Myocyte (in vitro differentiated cells): ENCODE measurements at regions not wholly inside any gene's neighbourhood (a gene's known extent, or its start where the extent isn't known, plus 50 kb on each side); places are given as distances from the start of the nearest gene placed in this dataset.
"Not testable (repeated sequence)": the region's sequence is repeated elsewhere in the genome, so short reads cannot be mapped to it uniquely, and the experiment has no call there.

Experiments used
- DNase-seq: peaks from one replicate; pipeline ENCODE4 v3.0.0-alpha.2; 2012; ENCODE audit warnings: low read depth

GRCh38 chr2:53610260-53610659 lies 157.3 kb upstream of the CHAC2 start:
- no peak for DNase-seq

GRCh38 chr2:53609551-53609950 lies 158.1 kb upstream of the CHAC2 start:
- no peak for DNase-seq

- no peak for DNase-seq
Observed at GRCh38 chr2:53608293-53608692, 159.3 kb upstream of the CHAC2 start.

- DNase-seq, result peak; percentile 28
Observed at GRCh38 chr2:53600815-53601214, 166.8 kb upstream of the CHAC2 start.

- DNase-seq, result not testable (repeated sequence)
Observed at GRCh38 chr2:53586733-53587612, 180.6 kb upstream of the CHAC2 start.

GRCh38 chr2:53584986-53585385 lies 182.6 kb upstream of the CHAC2 start:
- no peak for DNase-seq

GRCh38 chr2:53583583-53583982 lies 184.0 kb upstream of the CHAC2 start:
- DNase-seq, result no peak

- DNase-seq, result no peak
Observed at GRCh38 chr2:53582556-53582955, 185.0 kb upstream of the CHAC2 start.

GRCh38 chr2:53576166-53576565 lies 191.4 kb upstream of the CHAC2 start:
- peak; percentile 9 for DNase-seq

GRCh38 chr2:53575721-53576124 lies 191.9 kb upstream of the CHAC2 start:
- DNase-seq, result no peak

- no peak for DNase-seq
Observed at GRCh38 chr2:53572696-53573095, 194.9 kb upstream of the CHAC2 start.

GRCh38 chr2:53569957-53570727 lies 197.5 kb upstream of the CHAC2 start:
- no peak for DNase-seq

- peak; percentile 17 for DNase-seq
Observed at GRCh38 chr2:53568469-53568868, 199.1 kb upstream of the CHAC2 start.

GRCh38 chr2:53567073-53567472 lies 200.5 kb upstream of the CHAC2 start:
- no peak for DNase-seq

GRCh38 chr2:53562407-53562806 lies 205.2 kb upstream of the CHAC2 start:
- no peak for DNase-seq

GRCh38 chr2:53561155-53561554 lies 206.4 kb upstream of the CHAC2 start:
- DNase-seq, result no peak

- no peak for DNase-seq
Observed at GRCh38 chr2:53559302-53559966, 208.2 kb upstream of the CHAC2 start.

GRCh38 chr2:53558867-53559266 lies 208.7 kb upstream of the CHAC2 start:
- DNase-seq, result no peak

- no peak for DNase-seq
Observed at GRCh38 chr2:53549497-53549896, 218.1 kb upstream of the CHAC2 start.

GRCh38 chr2:53545604-53546003 lies 222.0 kb upstream of the CHAC2 start:
- DNase-seq, result no peak

- no peak for DNase-seq
Observed at GRCh38 chr2:53544871-53545558, 222.6 kb upstream of the CHAC2 start.
